Activated CD4-positive, CD25-positive, alpha-beta regulatory T cell (primary cell): ENCODE measurements at regions not wholly inside any gene's neighbourhood (a gene's known extent, or its start where the extent isn't known, plus 50 kb on each side); places are given as distances from the start of the nearest gene placed in this dataset.

ENCODE experiments used
- DNase-seq, 4 experiments: peaks; one replicate each; lab custom pipeline; 2025; lab: John Stamatoyannopoulos, UW

- no peak for DNase-seq
Measured at GRCh38 chr13:53694814-53695532, 666.4 kb downstream of the OLFM4 start.

DNA sequence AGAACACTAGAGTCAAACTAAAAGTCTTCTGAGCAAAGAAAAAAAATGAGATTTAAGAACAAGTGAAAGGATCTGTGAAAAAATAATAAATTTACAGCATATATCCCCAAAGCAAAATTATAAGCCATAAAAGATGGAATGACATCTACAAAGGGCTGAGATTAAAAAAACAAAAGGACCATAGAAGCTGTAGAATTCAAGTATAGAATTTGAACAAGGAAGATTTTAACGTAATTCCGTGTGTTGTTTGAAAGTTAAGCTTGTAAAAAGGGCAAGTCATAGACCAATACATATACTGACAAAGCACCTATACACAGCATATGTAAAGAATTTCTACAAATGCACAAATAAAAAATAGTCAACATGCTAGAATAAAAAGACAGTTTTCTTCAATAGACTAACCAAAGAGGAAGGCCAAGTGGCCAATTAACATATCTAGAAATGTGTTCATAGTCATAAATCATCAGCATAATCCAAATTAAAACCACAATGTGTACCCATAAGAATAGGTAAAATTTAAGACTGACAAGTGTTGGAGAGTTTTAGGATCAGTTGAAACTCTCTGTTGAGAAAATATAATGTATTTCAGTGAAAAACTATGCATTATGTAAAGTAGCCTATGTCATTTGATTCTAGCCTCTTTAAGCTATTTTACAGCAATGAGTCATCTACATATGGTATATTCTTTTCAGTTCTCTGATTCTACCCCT, 674.9 kb downstream of the OLFM4 start:
- DNase-seq = no peak

DNA sequence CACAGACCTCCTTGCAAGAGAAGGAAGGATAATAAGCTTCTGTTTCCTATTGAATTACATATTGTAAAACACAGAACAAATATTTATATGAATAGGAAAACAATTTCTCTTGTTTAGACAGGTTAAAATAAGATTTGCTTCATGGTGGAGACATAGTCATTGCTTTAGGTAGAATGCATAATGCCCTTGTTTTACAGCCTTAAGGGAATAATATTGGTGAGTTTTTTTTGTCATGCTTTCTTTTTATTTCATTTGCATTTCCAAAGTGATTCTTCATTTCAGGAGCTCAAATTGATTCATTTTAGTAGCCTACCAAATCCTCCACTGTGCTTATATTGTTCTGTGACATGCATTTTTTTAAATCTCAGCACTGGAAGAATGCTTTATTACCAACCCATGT, 690.7 kb downstream of the OLFM4 start:
- no peak for DNase-seq

DNA sequence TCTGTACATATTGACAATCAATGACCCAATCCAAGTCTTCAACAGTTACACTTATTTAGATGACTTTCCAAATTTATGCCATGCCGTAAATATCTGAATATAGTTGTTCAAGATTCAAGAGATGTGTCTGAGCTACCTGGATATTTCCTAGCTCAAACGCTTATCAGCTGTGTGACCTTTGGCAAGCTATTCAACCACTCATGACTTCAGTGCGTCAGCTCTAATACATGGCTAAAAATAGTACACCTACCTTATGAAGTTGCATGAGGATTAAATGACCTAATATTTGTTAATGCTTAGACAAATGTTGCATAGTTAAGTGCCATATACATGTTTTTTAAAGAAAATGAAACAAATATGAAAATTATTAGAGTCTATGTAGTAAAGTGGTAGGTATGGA, 704.1 kb downstream of the OLFM4 start:
- no peak for DNase-seq

DNA sequence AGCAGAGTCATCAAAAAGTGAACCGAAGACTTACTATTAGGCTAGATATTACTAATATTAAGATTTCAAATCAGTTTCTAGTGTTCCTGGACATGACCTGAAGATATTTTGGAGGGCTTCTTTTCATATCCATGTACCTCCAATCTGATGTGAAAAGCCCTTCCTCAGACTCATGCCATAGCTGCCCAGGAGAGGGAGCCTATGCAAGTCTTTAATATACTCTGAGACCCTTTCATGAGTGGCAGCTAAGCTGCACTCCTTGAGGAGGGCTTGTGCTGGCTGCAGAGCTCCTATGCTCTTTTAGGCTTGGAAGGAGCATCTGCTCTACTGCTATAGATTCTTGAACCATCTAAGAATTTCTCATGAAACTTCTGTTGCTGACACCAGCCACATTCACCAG, 715.3 kb downstream of the OLFM4 start:
- no peak for DNase-seq

DNA sequence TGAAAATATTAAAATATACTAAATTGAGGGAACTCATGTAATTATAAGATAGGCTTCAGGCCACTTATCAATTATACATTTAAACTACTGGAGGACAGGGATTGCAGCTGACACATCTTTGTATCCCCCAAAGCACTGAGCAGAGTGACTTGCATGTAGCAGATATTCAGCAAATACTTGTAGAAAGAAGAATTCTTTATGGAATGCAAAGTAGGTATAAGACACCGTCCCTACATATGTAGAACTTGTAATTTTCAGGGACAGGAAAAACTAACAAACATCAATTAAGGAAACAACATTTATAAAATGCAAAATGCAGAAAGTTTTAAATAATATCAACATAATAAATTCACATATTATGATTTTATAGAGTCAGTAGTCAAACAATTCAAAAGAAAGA, 719.2 kb downstream of the OLFM4 start:
- no peak for DNase-seq

- no peak for DNase-seq
Measured at GRCh38 chr13:53749306-53749705, 720.7 kb downstream of the OLFM4 start.

- no peak for DNase-seq
Measured at GRCh38 chr13:53759016-53759415, 730.4 kb downstream of the OLFM4 start.

DNA sequence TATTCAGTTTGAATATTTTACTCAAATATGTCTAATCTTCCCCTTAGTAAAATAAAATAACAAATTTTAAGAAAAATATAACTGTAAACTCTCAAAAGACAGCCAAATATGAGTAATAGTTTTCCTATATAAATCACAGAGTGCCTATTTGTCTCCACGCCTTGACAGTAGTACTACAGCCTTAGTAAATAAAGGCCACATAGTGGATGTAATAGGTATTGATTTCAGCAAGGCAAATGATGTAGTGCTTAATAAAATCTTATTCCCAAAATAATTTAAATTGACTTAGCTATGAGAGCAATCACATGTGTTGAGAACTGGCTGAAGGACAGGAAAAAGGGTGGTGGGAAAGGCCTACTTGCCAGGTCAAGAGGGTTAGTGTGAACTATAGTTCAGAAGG, 747.2 kb downstream of the OLFM4 start:
- no peak for DNase-seq

DNA sequence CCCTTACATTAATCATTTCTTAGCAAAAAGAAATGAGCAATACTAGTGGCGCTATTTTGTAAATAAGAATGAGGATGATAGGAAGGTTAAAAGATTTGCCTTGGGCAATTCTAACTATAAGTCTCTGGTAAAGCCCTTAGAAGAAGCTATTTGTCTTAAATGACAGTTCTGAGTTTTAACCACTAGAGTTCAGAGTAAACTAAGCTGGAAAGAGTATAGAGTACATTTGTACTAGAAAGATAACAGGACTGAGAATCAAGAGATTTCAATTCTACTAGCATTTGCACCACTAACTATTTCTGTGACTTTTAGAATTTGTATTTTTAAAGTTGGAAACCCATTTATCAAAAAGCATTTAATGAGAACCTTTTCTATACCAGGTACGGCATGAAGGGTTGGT, 750.3 kb downstream of the OLFM4 start:
- no peak for DNase-seq

DNA sequence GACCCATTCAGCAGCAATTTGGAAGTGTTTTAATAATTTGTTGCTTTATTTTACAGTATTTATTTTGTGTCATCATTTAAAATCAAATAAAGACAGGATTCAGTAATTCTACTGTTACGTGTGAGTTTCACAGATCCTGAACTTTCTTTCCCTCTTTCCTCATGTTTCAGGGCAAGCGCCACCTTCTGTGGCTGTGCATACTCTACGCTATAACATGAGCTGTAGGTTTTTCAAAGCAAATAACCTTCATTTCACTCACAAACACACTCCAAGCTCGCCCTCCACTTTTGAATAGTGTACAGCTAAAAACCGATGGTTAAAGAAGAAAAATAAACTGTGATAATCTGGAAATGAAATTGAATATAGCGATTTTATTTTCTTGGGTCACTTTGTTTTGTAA, 753.3 kb downstream of the OLFM4 start:
- no peak for DNase-seq

DNA sequence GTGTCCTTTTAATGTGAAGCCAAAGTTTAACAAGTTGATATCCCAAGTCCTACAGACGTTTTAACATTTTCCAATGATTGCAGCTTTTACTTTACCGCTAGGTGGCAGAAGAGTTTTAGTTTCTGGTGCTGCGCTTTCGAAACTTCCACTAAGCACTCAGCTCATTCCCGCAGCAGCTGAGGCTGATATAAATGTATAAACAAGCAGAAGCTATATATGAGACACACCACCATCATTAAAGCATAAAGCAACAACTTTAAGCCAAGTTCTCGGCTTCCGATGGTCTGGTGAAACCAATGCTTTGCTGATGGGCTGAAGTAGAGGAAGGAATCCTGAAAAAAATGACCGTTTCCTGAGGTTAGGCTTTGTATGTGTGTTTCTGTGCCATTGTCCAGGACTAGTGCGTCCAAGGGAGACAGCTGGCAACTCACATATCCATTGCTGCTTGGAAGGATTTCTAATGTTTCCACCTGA, 753.9 kb downstream of the OLFM4 start:
- DNase-seq = no peak

- DNase-seq = no peak
Measured at GRCh38 chr13:53783471-53783870, 754.9 kb downstream of the OLFM4 start.

DNA sequence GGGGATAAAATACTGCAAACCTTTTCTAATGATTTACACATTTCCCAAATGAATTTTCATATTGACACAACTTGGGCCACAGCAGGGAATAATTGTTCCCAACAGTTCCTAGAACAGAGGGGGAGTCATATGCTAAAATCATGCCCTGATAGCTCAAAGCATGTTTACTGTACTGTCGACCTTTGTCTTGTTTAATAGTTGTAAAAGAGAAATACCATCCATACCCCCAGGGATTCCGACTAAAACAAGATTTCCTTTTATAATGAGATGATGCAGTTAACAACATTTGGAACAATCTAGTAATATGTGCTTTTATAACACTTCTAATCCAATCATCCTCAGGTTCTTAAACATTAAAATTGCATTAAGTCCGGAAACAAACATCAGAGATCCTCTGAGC, 759.7 kb downstream of the OLFM4 start:
- no peak for DNase-seq

DNA sequence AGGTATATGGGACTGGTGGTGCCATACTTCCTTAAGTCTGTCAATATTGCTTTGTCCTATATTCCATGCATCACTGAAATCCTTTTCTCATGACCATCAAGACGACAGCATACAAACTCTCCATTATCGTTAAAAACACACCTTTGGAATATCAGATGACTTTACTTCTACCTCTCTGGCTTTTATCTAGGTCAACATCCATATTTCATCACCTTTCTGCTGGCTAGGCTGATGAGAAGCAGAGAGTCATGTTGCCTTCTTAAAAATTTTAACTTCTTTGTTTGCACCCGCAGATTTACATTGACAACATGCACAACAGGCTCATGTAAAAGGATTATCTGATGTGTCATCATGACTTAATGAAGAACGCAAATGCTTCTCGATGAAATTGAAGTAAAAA, 771.4 kb downstream of the OLFM4 start:
- DNase-seq = no peak

DNA sequence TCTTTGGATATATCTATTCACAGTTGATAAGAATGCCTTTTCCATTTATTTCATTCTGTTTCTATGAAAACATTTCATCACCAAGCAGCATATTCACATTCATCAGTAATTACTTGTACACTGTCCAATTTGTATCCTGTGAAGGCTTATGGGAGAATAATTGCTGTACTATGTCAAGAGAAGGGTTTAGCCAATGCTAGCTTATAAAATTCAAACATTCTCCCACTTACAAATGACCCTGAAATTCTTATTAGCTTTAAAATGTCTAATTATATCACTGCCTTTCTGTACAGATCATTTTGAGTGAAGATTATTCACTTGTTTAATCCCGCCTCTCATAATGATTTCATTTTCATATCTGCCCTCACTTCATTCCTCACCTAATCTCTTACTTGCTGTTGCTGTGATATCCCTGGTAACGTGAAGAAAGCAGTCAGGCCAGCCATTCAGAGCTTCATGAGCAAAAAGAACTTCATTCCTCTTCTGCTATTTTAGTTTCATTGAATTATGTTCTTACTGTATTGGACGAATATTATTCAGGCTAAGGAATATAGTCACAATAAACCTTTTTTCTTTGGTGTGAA, 778.7 kb downstream of the OLFM4 start:
- DNase-seq = no peak

DNA sequence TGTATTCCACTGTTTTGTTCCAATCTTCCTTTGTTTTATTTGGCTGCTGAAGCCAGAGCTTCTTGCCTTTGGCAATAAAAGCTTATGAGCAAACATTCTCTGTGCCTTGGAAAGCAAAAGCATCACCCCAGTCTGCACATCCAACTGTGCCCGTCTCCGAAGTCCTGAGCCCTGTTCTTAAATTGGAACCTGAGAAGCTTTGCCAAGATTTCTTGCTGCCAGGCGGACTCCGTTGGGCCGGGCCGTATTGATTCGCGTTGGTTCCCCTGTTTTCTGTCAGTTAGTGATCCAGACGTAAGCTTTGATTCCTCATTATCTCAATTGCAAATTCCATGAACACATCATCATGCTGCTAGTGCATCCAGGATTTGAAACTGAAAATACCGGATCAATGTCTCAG, 793.0 kb downstream of the OLFM4 start:
- no peak for DNase-seq

DNA sequence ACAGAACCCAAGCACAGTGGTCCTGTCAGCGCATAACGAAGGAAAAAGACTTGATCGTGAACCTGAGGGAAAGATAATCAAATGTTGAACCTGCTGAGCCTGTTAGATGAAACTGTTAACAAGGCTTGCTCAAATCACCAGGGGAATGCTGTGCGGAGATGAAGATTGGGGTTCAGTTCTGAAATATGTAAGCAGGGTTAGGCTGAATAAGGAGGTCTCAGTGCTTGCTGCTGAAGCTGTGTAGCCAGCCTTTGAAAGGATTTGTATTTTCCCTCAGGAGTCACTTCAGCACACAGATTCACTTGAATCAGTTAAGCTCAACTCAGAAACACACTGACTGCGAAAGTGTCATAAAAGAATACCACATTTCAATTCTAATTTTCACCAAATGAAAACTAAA, 793.5 kb downstream of the OLFM4 start:
- no peak for DNase-seq

GRCh38 chr13:53839461-53839860, 810.8 kb downstream of the OLFM4 start:
- no peak for DNase-seq

DNA sequence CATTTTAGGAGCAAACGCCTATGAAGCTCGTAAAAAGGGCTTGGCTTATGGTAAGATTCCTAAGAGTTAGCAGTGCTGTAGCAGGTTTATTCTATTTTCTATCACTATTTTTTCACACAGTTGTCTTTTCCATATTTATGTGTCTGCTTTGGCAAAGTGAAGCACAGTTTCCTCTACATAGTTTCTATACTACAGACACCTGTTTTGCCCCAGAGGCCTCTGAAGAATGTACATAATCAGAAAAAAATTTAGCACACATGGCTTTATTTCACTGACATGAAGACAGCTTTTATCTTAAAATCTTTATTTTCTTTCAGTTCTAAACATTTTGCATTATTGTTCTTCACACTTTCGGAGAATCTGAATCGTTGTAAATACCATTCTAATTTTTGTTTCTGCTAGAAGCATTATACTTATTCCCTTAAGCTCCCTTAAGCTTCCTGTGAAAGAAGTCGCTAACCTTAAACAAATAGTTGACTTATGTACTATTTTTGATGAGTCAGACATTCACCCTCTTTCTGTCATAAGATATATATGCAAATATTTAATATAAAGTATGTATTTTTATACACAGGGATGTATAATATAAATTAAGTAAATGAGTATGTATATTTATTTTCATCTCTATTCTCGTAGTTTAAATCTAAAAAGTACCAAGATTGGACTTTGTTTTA, 816.0 kb downstream of the OLFM4 start:
- DNase-seq = no peak

- no peak for DNase-seq
Measured at GRCh38 chr13:53847502-53847901, 818.9 kb downstream of the OLFM4 start.

DNA sequence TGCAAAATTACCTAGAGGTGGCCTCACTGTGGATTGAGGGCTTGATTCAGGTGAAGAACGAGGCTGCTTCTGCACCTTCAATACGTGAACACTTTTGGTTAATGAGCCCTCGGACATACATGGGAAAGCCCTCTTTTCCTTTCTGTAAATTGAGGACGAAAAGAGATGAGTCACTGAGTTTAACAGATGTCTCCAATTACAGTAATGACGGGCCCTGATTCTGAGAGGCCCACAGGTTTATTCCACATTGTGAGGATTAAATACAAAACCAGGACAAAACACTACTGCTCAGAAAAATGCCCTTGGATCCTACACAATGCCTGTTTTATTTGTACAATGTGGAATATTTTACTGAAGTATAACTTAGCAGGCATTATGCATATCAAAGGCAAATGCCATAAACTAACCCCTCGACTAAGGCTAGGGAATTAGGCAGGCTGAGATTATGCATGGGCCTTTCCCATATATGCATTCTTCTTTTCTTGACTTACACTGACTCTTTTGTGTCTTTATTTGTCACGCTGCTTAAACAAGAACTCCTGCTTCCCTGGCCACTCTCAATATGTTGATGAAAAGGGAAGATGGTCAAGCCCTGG, 819.9 kb downstream of the OLFM4 start:
- DNase-seq = no peak
